ENCODE measurements at regions not wholly inside any gene's neighbourhood (a gene's known extent, or its start where the extent isn't known, plus 50 kb on each side); places are given as distances from the start of the nearest gene placed in this dataset.

GRCh38 chr3:111471831-111472230, 70.2 kb upstream of the CD96 start:
- TF ChIP-seq SP1 (CRISPR knock-in tag; IDR thresholded peaks at IDR 0.05): no peak
- TF ChIP-seq ZBTB8A (IDR thresholded peaks at IDR 0.05; ENCODE audit: partially characterized antibody): no peak
- no peak for TF ChIP-seq XRCC5 (IDR thresholded peaks at IDR 0.05; ENCODE audit: low read depth, low read length)
- TF ChIP-seq, protein P1, sequence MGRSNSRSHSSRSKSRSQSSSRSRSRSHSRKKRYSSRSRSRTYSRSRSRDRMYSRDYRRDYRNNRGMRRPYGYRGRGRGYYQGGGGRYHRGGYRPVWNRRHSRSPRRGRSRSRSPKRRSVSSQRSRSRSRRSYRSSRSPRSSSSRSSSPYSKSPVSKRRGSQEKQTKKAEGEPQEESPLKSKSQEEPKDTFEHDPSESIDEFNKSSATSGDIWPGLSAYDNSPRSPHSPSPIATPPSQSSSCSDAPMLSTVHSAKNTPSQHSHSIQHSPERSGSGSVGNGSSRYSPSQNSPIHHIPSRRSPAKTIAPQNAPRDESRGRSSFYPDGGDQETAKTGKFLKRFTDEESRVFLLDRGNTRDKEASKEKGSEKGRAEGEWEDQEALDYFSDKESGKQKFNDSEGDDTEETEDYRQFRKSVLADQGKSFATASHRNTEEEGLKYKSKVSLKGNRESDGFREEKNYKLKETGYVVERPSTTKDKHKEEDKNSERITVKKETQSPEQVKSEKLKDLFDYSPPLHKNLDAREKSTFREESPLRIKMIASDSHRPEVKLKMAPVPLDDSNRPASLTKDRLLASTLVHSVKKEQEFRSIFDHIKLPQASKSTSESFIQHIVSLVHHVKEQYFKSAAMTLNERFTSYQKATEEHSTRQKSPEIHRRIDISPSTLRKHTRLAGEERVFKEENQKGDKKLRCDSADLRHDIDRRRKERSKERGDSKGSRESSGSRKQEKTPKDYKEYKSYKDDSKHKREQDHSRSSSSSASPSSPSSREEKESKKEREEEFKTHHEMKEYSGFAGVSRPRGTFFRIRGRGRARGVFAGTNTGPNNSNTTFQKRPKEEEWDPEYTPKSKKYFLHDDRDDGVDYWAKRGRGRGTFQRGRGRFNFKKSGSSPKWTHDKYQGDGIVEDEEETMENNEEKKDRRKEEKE (IDR thresholded peaks at IDR 0.05; ENCODE audit: borderline replicate concordance in 1 of 2, control insufficient read depth in 1 of 2, low read depth in 2 of 2, low read length in 1 of 2): no peak
- TF ChIP-seq KDM4B (IDR thresholded peaks at IDR 0.05; ENCODE audit: borderline replicate concordance in 2 of 2, low read depth in 1 of 2): no peak
- TF ChIP-seq TAF1 (IDR thresholded peaks at IDR 0.05; ENCODE audit: control insufficient read depth, extremely low read depth, insufficient read depth, low read length, severe bottlenecking): no peak
- TF ChIP-seq CTCF (IDR thresholded peaks at IDR 0.05 in 2 of 3, conservative IDR thresholded peaks at IDR 0.05 in 1 of 3; ENCODE audit: insufficient read depth in 2 of 3, low read depth in 1 of 3, low read length in 3 of 3): no peak
- no peak for TF ChIP-seq KHSRP (IDR thresholded peaks at IDR 0.05)
- TF ChIP-seq KDM1A (IDR thresholded peaks at IDR 0.05): no peak
